Mucosa of rectum (tissue), 2 donors: ENCODE measurements at regions not wholly inside any gene's neighbourhood (a gene's known extent, or its start where the extent isn't known, plus 50 kb on each side); places are given as distances from the start of the nearest gene placed in this dataset.

Experiments
- H3K27ac ChIP-seq, 2 donors: one replicate each; pipeline ENCODE4 v1.7.0; 2013; ENCODE audit warnings: inconsistent platforms in 2 of 2, low read depth in 2 of 2, low read length in 2 of 2
- H3K27me3 ChIP-seq, 2 donors: one replicate each; pipeline ENCODE4 v1.7.0; 2013; ENCODE audit warnings: low read length in 2 of 2; ENCODE audit not compliant: control insufficient read depth in 2 of 2, insufficient read depth in 2 of 2
- H3K36me3 ChIP-seq, 2 donors: one replicate each; pipeline ENCODE4 v1.7.0; 2013; ENCODE audit warnings: low read length in 2 of 2; ENCODE audit not compliant: control insufficient read depth in 2 of 2, insufficient read depth in 2 of 2
- H3K4me1 ChIP-seq, 2 donors: one replicate each; pipeline ENCODE4 v1.7.0; 2013; ENCODE audit warnings: low read length in 2 of 2, mild to moderate bottlenecking in 1 of 2; ENCODE audit not compliant: control insufficient read depth in 2 of 2, insufficient read depth in 2 of 2
- H3K4me3 ChIP-seq, 2 donors: one replicate each; pipeline ENCODE4 v1.7.0; 2013; ENCODE audit warnings: low read length in 2 of 2
- H3K9ac ChIP-seq, 2 donors: one replicate each; pipeline ENCODE4 v1.7.0; 2013; ENCODE audit warnings: low read length in 2 of 2, low read depth in 1 of 2, mild to moderate bottlenecking in 1 of 2
- H3K9me3 ChIP-seq, 2 donors: one replicate each; pipeline ENCODE4 v1.7.0; 2013; ENCODE audit warnings: low read length in 2 of 2; ENCODE audit not compliant: control insufficient read depth in 2 of 2
- donor health status: healthy.
- donor health status: Normal muscosa, but diverticular disease.

DNA sequence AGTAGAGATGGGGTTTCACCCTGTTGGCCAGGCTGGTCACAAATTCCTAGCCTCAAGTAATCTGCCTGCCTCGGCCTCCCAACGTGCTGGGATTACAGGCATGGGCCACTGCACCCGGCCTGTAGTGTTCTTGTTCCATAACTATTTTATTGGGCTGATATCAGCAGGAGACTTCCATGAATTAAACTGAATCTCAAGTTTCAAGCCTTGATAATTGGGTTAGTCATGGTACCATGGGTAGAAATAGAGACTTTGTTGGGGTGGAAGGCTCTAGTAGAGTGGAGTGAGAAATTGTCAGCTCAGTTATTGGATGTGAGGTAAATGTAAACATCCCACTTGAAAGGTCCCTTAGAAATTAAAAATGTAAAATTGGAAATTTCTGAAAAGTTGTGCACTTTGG, 419.1 kb downstream of the ADGRL2 start:
- H3K4me1 ChIP-seq = no peaks in the 10 kb centered on the region
- H3K36me3 ChIP-seq = no peaks in the 10 kb centered on the region
- no peak overlapping the region for H3K27ac ChIP-seq
- no peaks in the 10 kb centered on the region for H3K9me3 ChIP-seq
- H3K27me3 ChIP-seq = no peaks in the 10 kb centered on the region
- H3K4me3 ChIP-seq = no peak overlapping the region
- no peak overlapping the region for H3K9ac ChIP-seq

DNA sequence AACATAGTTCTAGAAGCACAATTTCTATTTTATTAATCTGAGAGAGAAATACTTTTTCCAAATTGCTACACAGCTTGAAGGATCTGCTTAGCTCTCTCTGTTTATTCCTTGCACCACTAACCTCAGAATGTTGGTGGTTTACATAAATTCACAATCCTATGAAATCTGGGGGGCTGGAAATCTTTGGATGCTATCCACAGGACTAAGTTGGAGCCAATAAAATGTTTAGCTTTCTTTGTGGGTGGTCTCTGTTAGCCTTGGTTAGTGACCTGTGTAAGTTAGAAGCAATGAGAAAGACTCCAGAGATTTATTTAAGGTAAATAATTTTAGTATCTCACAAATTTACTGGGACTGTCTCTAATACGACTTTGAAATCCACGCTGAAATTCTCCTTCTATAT, 418.1 kb downstream of the ADGRL2 start:
- Histone ChIP-seq H3K4me1 (no peaks in the 10 kb centered on the region), H3K9ac (no peak overlapping the region), H3K27ac (no peak overlapping the region), H3K4me3 (no peak overlapping the region), H3K27me3 (no peaks in the 10 kb centered on the region), H3K36me3 (no peaks in the 10 kb centered on the region), H3K9me3 (no peaks in the 10 kb centered on the region)

DNA sequence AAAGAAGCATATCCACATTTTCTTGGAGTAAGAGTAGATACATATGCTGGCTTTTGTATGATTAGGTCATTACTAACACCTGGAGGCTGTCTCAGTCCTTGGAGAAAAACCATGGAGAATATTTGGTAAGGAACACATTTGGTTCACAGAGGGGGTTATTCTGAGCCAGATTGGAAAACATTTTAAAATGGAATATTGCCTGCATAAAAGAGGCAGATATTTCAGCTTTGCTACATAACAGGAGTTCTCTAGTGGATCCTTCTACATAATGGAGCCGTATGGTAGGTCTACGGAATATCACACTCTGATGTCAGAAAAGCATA, 415.1 kb downstream of the ADGRL2 start:
- H3K36me3 ChIP-seq = no peaks in the 10 kb centered on the region
- no peak overlapping the region for H3K9ac ChIP-seq
- no peaks in the 10 kb centered on the region for H3K27me3 ChIP-seq
- no peaks in the 10 kb centered on the region for H3K9me3 ChIP-seq
- no peak overlapping the region for H3K27ac ChIP-seq
- H3K4me1 ChIP-seq = no peaks in the 10 kb centered on the region
- H3K4me3 ChIP-seq = no peak overlapping the region

DNA sequence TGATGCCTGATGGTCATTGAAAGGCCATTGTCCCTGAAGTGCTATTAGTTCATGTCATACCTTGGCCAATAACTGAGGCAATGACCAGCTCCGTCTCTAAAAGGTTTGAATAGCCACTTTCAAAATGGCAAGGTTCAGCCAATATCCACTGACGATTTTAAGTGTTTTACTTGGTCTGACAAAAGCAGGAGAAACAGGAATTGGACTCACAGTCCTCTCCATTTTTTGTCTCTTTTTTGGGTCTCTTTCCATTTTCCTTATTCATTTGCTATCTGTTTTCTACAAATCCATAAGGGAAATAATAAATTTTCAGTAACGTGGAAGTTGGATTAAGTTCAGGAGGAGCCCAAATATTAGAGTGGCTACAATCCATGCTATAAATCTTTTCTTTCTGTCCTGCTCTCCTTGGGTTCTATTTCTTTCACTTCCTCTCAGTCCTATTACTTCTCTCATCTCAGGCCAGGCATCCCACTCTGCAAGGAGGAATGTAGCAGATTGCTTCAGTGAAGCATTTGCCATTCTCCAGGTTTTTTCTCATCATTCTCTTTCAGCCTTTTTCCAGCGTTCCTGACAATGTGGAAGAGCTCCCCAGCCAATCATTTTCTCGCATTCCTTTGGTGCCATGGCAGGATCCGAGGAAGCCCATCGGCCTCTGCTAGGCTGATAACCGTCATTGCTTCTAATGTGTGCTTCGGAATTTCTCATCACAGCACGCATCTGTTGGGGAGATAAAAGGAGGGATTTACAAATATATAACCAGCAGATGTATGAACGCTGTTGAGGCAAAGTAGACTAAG, 414.5 kb downstream of the ADGRL2 start:
- Histone ChIP-seq H3K9ac (no peak overlapping the region), H3K36me3 (no peaks in the 10 kb centered on the region), H3K27ac (no peak overlapping the region), H3K27me3 (no peaks in the 10 kb centered on the region), H3K4me1 (no peaks in the 10 kb centered on the region), H3K9me3 (no peaks in the 10 kb centered on the region), H3K4me3 (no peak overlapping the region)

DNA sequence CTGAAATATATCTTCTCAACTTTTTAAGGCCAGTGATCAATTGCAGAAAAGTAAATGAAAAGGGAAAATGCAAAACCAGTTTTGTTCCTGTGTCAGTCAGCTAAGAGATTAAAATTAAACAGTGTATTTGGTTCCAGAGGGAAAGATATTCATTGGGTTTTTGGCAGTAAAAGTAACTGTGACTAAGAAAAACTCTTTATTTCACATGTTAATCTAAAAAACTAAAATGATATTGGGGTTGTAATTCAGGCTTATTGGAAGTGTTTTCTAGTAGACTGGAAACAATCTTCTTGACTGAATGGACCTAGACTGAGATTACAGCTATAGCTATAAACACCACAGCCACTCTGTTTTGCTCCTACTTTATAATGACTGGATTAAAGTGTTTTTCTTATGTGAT, 413.9 kb downstream of the ADGRL2 start:
- Histone ChIP-seq H3K4me1 (no peaks in the 10 kb centered on the region), H3K27ac (no peak overlapping the region), H3K9ac (no peak overlapping the region), H3K9me3 (no peaks in the 10 kb centered on the region), H3K4me3 (no peak overlapping the region), H3K36me3 (no peaks in the 10 kb centered on the region), H3K27me3 (no peaks in the 10 kb centered on the region)

DNA sequence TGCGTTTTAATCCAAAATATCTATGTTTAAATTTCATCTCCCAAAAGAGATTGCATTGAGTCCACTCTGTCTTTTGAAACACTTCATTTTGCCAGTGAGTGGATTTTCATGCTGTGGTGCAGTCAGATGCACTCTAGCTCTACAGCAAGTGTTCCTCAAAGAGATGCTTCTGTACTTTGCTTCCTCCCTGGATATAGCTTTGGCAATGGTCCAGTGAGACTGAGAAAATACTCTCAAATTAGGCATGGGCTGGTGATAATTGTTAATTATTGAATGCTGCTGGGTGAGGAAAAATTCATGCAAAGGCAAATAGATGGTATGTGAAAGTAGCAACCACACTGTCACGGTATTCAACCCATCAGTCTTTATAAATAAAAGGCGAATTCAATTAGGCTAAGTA, 396.9 kb downstream of the ADGRL2 start:
- no peaks in the 10 kb centered on the region for H3K36me3 ChIP-seq
- no peaks in the 10 kb centered on the region for H3K4me1 ChIP-seq
- no peaks in the 10 kb centered on the region for H3K9me3 ChIP-seq
- H3K9ac ChIP-seq = no peak overlapping the region
- no peak overlapping the region for H3K27ac ChIP-seq
- no peaks in the 10 kb centered on the region for H3K27me3 ChIP-seq
- H3K4me3 ChIP-seq = no peak overlapping the region

DNA sequence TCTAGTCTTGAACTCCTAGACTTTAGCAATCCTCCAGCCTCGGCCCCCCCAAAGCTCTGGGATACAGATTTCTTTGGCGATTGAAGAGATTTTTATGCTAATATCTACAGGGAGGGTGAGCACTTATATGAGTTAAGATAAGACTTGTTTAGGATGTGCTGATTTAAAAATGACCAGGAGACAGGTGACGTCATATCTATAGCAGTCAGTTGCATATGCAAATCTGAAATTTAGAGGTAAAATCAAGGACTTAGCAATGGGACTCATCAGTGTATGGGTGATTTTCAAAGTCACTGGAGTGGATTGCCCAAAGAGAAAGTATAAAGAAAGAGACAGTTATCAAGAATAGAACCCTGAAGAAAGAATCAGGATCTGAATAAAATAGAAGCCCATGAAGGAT, 394.5 kb downstream of the ADGRL2 start:
- no peaks in the 10 kb centered on the region for H3K27me3 ChIP-seq
- no peak overlapping the region for H3K27ac ChIP-seq
- no peak overlapping the region for H3K9ac ChIP-seq
- no peaks in the 10 kb centered on the region for H3K36me3 ChIP-seq
- no peaks in the 10 kb centered on the region for H3K9me3 ChIP-seq
- H3K4me3 ChIP-seq = no peak overlapping the region
- no peaks in the 10 kb centered on the region for H3K4me1 ChIP-seq

DNA sequence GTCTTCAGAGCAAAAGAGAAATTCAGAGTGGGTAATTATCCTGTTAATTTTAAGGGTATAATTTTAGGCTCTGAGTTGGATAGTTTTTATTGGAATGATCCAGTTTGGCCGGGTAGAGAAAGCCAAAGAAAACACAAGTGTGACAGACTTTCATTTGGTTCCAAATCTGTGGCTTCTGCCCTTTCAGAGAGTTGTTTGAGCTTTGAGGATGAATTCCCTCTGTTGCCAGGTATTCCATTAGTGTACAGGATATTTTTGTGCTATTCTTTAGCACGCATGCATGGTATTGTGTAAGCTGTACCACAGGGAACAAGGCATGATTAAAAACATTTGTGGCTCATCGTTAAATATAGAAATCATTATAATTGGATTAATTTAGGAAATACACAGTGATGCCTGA, 384.4 kb downstream of the ADGRL2 start:
- Histone ChIP-seq H3K9me3 (no peaks in the 10 kb centered on the region), H3K27ac (no peak overlapping the region), H3K9ac (no peak overlapping the region), H3K27me3 (no peaks in the 10 kb centered on the region), H3K4me3 (no peak overlapping the region), H3K4me1 (no peaks in the 10 kb centered on the region), H3K36me3 (no peaks in the 10 kb centered on the region)

DNA sequence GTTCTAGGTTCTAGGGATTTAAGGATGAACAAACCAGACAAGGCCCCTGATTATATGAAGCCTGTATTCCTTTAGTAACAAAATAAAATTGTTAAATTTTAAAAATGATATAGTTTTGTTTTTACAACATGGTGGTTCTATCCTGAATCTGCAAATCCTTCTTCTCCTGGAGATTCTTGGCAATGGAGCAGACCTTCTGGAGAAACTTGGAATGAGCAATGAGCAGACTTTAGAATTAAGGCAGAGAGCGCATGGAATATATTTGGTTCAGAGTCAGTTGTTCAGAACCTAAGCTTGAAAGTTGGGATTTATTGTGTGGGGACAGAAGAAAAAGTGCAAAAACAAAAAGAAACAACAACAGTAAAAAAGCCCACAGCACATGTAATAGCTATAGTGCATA, 381.1 kb downstream of the ADGRL2 start:
- H3K4me1 ChIP-seq = no peaks in the 10 kb centered on the region
- H3K36me3 ChIP-seq = no peaks in the 10 kb centered on the region
- H3K4me3 ChIP-seq = no peak overlapping the region

DNA sequence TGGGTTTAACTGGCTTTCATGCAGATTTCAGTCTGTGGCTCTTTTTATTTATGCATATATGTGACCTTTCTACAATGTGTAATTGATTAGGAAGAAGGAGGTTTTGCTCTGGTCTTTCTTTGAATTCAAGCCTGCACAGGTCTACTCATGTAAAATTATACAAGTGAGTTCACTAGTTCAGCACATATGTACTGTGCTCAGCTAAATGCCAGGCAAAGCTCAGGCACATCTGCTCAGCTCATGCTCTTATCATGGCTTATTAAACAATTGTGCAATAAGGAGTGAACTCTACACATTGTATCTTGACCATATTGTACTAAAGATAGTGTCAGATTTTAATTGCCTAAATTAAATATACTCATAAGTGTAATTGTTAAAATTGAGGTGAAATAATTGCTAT, 378.4 kb downstream of the ADGRL2 start:
- Histone ChIP-seq H3K27me3 (no peaks in the 10 kb centered on the region), H3K9ac (no peak overlapping the region), H3K36me3 (no peaks in the 10 kb centered on the region), H3K4me3 (no peak overlapping the region), H3K27ac (no peak overlapping the region), H3K4me1 (no peaks in the 10 kb centered on the region), H3K9me3 (no peaks in the 10 kb centered on the region)

More for the DNA sequence above, 381.1 kb downstream of the ADGRL2 start:
- Histone ChIP-seq H3K9me3 (no peaks in the 10 kb centered on the region), H3K27me3 (no peaks in the 10 kb centered on the region), H3K9ac (no peak overlapping the region), H3K27ac (no peak overlapping the region)

DNA sequence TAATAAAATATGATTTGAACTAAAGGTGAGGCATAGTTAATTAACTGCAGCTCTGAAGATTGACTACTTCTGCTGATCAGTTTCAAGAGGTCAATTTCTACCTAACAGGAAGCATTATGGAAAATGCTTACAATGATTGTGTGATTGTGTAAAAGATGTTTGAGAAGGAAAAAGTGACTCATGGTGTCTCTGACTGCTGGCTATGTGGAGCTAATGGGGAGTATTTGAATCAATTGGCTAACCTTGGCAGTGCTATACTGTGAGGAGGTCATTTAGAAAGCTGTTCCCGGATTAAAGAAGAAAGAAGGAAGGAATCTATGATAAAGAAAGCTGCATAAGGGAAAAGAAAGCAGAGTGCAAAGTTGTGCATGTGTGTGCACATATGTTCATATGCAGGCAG, 376.5 kb downstream of the ADGRL2 start:
- H3K9me3 ChIP-seq = no peaks in the 10 kb centered on the region
- H3K4me1 ChIP-seq = no peaks in the 10 kb centered on the region
- no peaks in the 10 kb centered on the region for H3K36me3 ChIP-seq
- H3K4me3 ChIP-seq = no peak overlapping the region
- H3K27me3 ChIP-seq = no peaks in the 10 kb centered on the region
- no peak overlapping the region for H3K9ac ChIP-seq
- H3K27ac ChIP-seq = no peak overlapping the region
